Mesothelial cell of epicardium (in vitro differentiated cells): ENCODE measurements at regions not wholly inside any gene's neighbourhood (a gene's known extent, or its start where the extent isn't known, plus 50 kb on each side); places are given as distances from the start of the nearest gene placed in this dataset.

Experiments
- DNase-seq, 2 experiments: peaks; one replicate each; pipeline ENCODE4 v3.0.0; 2021; ENCODE audit warnings: low spot score in 2 of 2; ENCODE audit not compliant: unreplicated experiment in 2 of 2
- H3K27ac Mint-ChIP-seq: 2 replicates; pipeline ENCODE4 v1.8.0; 2021; ENCODE audit warnings: mixed read lengths
- H3K27me3 Mint-ChIP-seq: 2 replicates; pipeline ENCODE4 v1.8.0; 2021; ENCODE audit warnings: low read depth, mixed read lengths
- H3K36me3 Mint-ChIP-seq: 2 replicates; pipeline ENCODE4 v1.8.0; 2021; ENCODE audit warnings: mixed read lengths
- H3K4me1 Mint-ChIP-seq: 2 replicates; pipeline ENCODE4 v1.8.0; 2021; ENCODE audit warnings: mixed read lengths
- H3K4me3 Mint-ChIP-seq: 2 replicates; pipeline ENCODE4 v1.8.0; 2021; ENCODE audit warnings: mild to moderate bottlenecking, moderate library complexity, mixed read lengths
- H3K9me3 Mint-ChIP-seq: 2 replicates; pipeline ENCODE4 v1.8.0; 2021; ENCODE audit warnings: mixed read lengths
- TF ChIP-seq, protein P1 (sequence below): fragments of 200-600 bp; sonication (generic); IDR thresholded peaks from one replicate; pipeline ENCODE4 v1.5.0; 2021; ENCODE audit warnings: antibody characterized with exemption; ENCODE audit not compliant: unreplicated experiment

GRCh38 chr3:126292318-126293070 lies 64.7 kb downstream of the KLF15 start:
- Mint-ChIP-seq H3K4me1 (peaks cover 9% of the 10 kb centered on the region), H3K9me3 (no peaks in the 10 kb centered on the region), H3K27ac (no peak overlapping the region), H3K36me3 (no peaks in the 10 kb centered on the region), H3K4me3 (no peak overlapping the region), H3K27me3 (peaks cover 24% of the 10 kb centered on the region)
- DNase-seq: no peak
- TF ChIP-seq, protein P1, sequence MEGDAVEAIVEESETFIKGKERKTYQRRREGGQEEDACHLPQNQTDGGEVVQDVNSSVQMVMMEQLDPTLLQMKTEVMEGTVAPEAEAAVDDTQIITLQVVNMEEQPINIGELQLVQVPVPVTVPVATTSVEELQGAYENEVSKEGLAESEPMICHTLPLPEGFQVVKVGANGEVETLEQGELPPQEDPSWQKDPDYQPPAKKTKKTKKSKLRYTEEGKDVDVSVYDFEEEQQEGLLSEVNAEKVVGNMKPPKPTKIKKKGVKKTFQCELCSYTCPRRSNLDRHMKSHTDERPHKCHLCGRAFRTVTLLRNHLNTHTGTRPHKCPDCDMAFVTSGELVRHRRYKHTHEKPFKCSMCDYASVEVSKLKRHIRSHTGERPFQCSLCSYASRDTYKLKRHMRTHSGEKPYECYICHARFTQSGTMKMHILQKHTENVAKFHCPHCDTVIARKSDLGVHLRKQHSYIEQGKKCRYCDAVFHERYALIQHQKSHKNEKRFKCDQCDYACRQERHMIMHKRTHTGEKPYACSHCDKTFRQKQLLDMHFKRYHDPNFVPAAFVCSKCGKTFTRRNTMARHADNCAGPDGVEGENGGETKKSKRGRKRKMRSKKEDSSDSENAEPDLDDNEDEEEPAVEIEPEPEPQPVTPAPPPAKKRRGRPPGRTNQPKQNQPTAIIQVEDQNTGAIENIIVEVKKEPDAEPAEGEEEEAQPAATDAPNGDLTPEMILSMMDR: no peak

DNA sequence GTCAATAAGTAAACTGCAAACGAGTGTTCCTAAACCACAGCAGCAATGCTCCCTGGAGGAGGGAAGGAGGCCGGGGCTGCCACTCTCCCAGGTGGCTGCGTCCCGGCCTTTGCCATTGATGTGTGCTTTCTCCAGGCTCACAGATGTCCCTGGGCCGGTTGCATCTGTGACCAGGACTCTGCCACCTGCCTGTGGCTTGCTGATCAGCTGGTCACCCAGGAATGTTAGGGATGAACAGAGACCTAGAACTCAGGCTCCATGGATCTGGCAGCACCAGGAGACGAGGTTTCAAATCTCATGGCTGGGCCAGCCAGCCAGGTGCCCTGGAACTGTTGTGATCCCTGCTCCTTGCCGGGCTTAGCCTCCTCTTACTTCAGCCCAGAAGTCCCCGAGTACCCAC lies 65.7 kb downstream of the KLF15 start:
- peaks cover 24% of the 10 kb centered on the region for H3K27me3 Mint-ChIP-seq
- TF ChIP-seq, protein P1: no peak
- no peaks in the 10 kb centered on the region for H3K36me3 Mint-ChIP-seq
- H3K4me1 Mint-ChIP-seq: peaks cover 18% of the 10 kb centered on the region
- no peaks in the 10 kb centered on the region for H3K9me3 Mint-ChIP-seq
- H3K4me3 Mint-ChIP-seq: no peak overlapping the region
- H3K27ac Mint-ChIP-seq: no peak overlapping the region
- DNase-seq: no peak

- H3K27ac Mint-ChIP-seq: no peak overlapping the region
- no peak overlapping the region for H3K4me3 Mint-ChIP-seq
- H3K36me3 Mint-ChIP-seq: no peaks in the 10 kb centered on the region
- H3K27me3 Mint-ChIP-seq: peaks cover 24% of the 10 kb centered on the region
- TF ChIP-seq, protein P1: no peak
- H3K9me3 Mint-ChIP-seq: no peaks in the 10 kb centered on the region
- no peak for DNase-seq
- H3K4me1 Mint-ChIP-seq: peaks cover 20% of the 10 kb centered on the region
Observed at GRCh38 chr3:126291061-126291460, 66.1 kb downstream of the KLF15 start.

- TF ChIP-seq, protein P1: no peak
- Mint-ChIP-seq H3K9me3 (no peaks in the 10 kb centered on the region), H3K27ac (no peak overlapping the region), H3K4me1 (peaks cover 22% of the 10 kb centered on the region), H3K27me3 (peaks cover 24% of the 10 kb centered on the region), H3K36me3 (no peaks in the 10 kb centered on the region), H3K4me3 (no peak overlapping the region)
- no peak for DNase-seq
Observed at GRCh38 chr3:126290325-126290724, 66.9 kb downstream of the KLF15 start.

DNA sequence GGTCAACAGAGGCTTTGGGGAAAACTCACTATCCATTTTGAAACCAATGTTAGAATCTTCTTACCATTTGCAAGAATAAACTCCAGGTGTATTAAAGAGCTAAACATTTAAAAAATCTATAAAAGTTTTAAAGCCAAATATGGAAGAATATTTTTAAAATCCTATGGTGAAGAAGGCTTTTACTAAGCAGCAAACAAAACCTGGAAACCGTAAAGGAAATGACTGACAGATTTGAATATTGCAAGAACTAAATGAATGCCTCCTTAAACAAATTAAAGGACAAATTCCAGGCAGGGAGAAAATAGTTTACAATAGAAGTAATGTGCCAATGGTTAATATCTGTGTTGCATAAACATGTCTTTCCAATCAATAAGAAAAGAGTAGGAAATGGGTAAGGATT lies 68.1 kb downstream of the KLF15 start:
- TF ChIP-seq, protein P1: no peak
- Mint-ChIP-seq H3K4me1 (peaks cover 22% of the 10 kb centered on the region), H3K27ac (no peak overlapping the region), H3K27me3 (peaks cover 24% of the 10 kb centered on the region), H3K36me3 (no peaks in the 10 kb centered on the region), H3K9me3 (no peaks in the 10 kb centered on the region), H3K4me3 (no peak overlapping the region)
- DNase-seq: no peak
